NT2/D1 (cell line): ENCODE measurements at regions not wholly inside any gene's neighbourhood (a gene's known extent, or its start where the extent isn't known, plus 50 kb on each side); places are given as distances from the start of the nearest gene placed in this dataset.

Experiments used
- YY1 ChIP-seq: IDR thresholded peaks from 2 replicates; pipeline ENCODE4 v1.6.1; 2011; ENCODE audit not compliant: insufficient read length, insufficient read depth
- ZNF274 ChIP-seq: IDR thresholded peaks from 2 replicates; pipeline ENCODE4 v1.6.1; 2011; ENCODE audit warnings: mild to moderate bottlenecking, low read depth, low read length

DNA sequence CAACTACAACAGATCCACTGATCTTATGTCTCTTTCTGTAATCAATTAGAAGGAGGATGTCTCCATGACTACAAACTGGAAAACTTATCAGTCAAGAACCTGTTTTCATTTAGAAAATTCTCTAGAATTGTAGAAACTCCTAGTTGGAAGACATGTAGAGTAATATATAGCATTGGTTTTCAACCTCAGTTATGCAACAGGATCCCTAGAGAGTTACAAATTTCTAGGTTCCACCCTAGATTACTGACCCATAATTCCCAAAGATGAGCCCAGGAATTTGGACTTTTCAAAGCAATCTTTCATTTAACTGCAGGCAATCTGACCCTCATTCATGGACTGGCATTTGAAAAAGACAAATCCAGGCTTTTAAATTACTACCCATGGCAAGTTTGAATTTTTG, 116.9 kb upstream of the RAP2B start:
- TF ChIP-seq YY1 (no peak), ZNF274 (no peak)
